ENCODE measurements at regions not wholly inside any gene's neighbourhood (a gene's known extent, or its start where the extent isn't known, plus 50 kb on each side); places are given as distances from the start of the nearest gene placed in this dataset.

DNA sequence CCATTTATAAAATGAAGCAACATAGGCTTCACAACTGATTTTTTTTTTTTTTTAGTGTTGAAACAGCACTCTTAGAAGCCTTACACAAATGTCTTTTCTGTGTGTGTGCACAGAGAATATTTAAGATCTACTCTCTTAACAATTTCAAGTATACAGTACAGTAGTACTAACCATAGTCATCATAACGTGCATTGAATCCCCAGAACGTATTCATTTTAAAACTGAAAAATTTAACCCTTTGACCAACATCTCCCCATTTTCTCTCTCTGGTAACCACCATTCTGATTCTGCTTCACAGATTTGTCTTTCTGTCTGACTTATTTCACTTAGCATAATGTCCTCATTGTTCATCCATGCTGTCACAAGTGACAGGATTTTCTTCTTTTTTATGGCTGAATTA lies 475.6 kb downstream of the RFPL4B start:
- Histone ChIP-seq H3F3A (replicated peaks; ENCODE audit: insufficient read depth) (no peaks in the 10 kb centered on the region), H4K20me1 (ENCODE audit: insufficient read depth) (no peaks in the 10 kb centered on the region), H3K9me2 (no peaks in the 10 kb centered on the region; the same call in 1 of the 2 replicates), H3K4me2 (no peak overlapping the region), H3K4me3 (ENCODE audit: low read depth in 2 of 2, low read length in 1 of 2) (no peak overlapping the region), H2AFZ (ENCODE audit: low read depth) (no peak overlapping the region), H3K4me1 (ENCODE audit: control insufficient read depth in 1 of 2, insufficient read depth in 2 of 2, low read depth in 1 of 2, low read length in 1 of 2) (no peaks in the 10 kb centered on the region), H3K79me2 (ENCODE audit: insufficient read depth) (no peaks in the 10 kb centered on the region), H3K27ac (ENCODE audit: low read depth in 2 of 2, low read length in 1 of 2) (no peak overlapping the region), H3K9me3 (no peaks in the 10 kb centered on the region; the same call in 1 of the 2 replicates), H3K9ac (no peak overlapping the region), H3K27me3 (ENCODE audit: insufficient read depth) (no peaks in the 10 kb centered on the region), H3K36me3 (replicated peaks in 1 of 2; ENCODE audit: control insufficient read depth in 1 of 2, insufficient read depth in 2 of 2, low read length in 1 of 2) (no peaks in the 10 kb centered on the region)
- ChIA-PET CTCF (no interaction called here), POLR2A (no interaction called here)
- DNase-seq: no peak
- WGBS (ENCODE audit: low lambda C conversion rate): 95% methylated on average over 2 of the region's 2 CpGs
- TF ChIP-seq, protein P1, sequence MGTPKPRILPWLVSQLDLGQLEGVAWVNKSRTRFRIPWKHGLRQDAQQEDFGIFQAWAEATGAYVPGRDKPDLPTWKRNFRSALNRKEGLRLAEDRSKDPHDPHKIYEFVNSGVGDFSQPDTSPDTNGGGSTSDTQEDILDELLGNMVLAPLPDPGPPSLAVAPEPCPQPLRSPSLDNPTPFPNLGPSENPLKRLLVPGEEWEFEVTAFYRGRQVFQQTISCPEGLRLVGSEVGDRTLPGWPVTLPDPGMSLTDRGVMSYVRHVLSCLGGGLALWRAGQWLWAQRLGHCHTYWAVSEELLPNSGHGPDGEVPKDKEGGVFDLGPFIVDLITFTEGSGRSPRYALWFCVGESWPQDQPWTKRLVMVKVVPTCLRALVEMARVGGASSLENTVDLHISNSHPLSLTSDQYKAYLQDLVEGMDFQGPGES (IDR thresholded peaks at IDR 0.05; ENCODE audit: low read depth, low read length): no peak
- TF ChIP-seq POLR2AphosphoS5 (IDR thresholded peaks at IDR 0.05; ENCODE audit: low read depth, low read length) (no peak), ELF1 (IDR thresholded peaks at IDR 0.05) (no peak), SMC3 (IDR thresholded peaks at IDR 0.05; ENCODE audit: low read depth, low read length) (no peak), YY1 (IDR thresholded peaks at IDR 0.05; ENCODE audit: low read depth) (no peak), FOSL2 (IDR thresholded peaks at IDR 0.05; ENCODE audit: borderline replicate concordance, low read depth) (no peak), MXI1 (IDR thresholded peaks at IDR 0.05; ENCODE audit: low read depth, low read length) (no peak), TCF12 (IDR thresholded peaks at IDR 0.05) (no peak), CHD2 (IDR thresholded peaks at IDR 0.05; ENCODE audit: low read length, partially characterized antibody) (no peak), MAX (IDR thresholded peaks at IDR 0.05; ENCODE audit: low read depth) (no peak), RAD21 (IDR thresholded peaks at IDR 0.05; ENCODE audit: low read length) (no peak), RXRA (IDR thresholded peaks at IDR 0.05; ENCODE audit: borderline replicate concordance, low read depth) (no peak), TAF1 (IDR thresholded peaks at IDR 0.05; ENCODE audit: borderline replicate concordance, low read depth, low read length) (no peak), JUND (IDR thresholded peaks at IDR 0.05) (no peak), GABPA (IDR thresholded peaks at IDR 0.05; ENCODE audit: low read depth) (no peak), NRF1 (IDR thresholded peaks at IDR 0.05; ENCODE audit: low read depth, low read length) (no peak), FOXM1 (IDR thresholded peaks at IDR 0.05; ENCODE audit: low read depth) (no peak), PBX3 (IDR thresholded peaks at IDR 0.05) (no peak), GATA2 (CRISPR knock-in tag; IDR thresholded peaks at IDR 0.05) (no peak)
- TF ChIP-seq, protein P2, sequence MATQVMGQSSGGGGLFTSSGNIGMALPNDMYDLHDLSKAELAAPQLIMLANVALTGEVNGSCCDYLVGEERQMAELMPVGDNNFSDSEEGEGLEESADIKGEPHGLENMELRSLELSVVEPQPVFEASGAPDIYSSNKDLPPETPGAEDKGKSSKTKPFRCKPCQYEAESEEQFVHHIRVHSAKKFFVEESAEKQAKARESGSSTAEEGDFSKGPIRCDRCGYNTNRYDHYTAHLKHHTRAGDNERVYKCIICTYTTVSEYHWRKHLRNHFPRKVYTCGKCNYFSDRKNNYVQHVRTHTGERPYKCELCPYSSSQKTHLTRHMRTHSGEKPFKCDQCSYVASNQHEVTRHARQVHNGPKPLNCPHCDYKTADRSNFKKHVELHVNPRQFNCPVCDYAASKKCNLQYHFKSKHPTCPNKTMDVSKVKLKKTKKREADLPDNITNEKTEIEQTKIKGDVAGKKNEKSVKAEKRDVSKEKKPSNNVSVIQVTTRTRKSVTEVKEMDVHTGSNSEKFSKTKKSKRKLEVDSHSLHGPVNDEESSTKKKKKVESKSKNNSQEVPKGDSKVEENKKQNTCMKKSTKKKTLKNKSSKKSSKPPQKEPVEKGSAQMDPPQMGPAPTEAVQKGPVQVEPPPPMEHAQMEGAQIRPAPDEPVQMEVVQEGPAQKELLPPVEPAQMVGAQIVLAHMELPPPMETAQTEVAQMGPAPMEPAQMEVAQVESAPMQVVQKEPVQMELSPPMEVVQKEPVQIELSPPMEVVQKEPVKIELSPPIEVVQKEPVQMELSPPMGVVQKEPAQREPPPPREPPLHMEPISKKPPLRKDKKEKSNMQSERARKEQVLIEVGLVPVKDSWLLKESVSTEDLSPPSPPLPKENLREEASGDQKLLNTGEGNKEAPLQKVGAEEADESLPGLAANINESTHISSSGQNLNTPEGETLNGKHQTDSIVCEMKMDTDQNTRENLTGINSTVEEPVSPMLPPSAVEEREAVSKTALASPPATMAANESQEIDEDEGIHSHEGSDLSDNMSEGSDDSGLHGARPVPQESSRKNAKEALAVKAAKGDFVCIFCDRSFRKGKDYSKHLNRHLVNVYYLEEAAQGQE (IDR thresholded peaks at IDR 0.05; ENCODE audit: low read depth, low read length): no peak

Measured in SK-N-SH (cell line).